Prostate gland (tissue), 2 donors: ENCODE measurements at regions not wholly inside any gene's neighbourhood (a gene's known extent, or its start where the extent isn't known, plus 50 kb on each side); places are given as distances from the start of the nearest gene placed in this dataset.

Experiments
- POLR2AphosphoS5 ChIP-seq: sonication (generic); formaldehyde crosslinking; IDR thresholded peaks from one replicate; pipeline ENCODE4 v1.6.1; 2017; ENCODE audit warnings: antibody characterized with exemption
- TF ChIP-seq, protein P1 (sequence below), 4 experiments: fragments of 200-600 bp in 2 of 4; fragments of 450-650 bp in 2 of 4; sonication (generic) in 2 of 4; IDR thresholded peaks; 1 replicate in 3 of 4; 2 replicates in 1 of 4; pipeline ENCODE4 v1.5.1; 2016 to 2019; ENCODE audit warnings: antibody characterized with exemption in 4 of 4, mild to moderate bottlenecking in 2 of 4, moderate library complexity in 2 of 4

DNA sequence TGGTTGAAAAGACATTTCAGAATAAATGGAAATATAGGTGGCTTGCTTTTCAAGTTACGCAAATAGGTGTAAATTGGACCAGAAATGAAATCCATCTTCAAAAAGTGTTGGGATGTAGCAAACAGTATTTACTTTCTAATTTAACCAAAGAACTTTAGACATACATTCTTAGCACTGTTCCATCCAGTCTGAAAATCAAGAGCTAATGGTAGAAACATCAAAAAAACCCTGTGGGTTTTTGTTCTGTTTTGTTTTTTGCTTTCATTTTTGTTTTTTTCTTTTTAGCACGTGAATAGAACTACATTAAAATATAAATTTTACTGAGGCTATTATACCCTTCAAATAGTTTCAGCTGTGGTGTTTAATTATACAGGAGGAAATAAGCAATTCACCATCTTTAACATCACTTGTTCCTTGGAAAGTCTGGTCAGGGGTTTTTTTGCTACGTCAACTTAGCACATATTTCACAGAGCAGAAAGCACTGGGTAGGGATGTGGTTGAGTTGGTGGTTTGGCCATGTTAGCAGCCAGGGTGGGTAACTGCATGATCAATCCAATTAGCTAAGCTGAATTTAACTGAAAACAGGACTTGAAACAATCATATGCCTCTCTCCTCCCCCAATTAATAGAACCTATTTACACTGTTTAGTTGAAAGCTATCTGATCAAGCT is 275.4 kb upstream of the PFKP start:
- TF ChIP-seq, protein P1, sequence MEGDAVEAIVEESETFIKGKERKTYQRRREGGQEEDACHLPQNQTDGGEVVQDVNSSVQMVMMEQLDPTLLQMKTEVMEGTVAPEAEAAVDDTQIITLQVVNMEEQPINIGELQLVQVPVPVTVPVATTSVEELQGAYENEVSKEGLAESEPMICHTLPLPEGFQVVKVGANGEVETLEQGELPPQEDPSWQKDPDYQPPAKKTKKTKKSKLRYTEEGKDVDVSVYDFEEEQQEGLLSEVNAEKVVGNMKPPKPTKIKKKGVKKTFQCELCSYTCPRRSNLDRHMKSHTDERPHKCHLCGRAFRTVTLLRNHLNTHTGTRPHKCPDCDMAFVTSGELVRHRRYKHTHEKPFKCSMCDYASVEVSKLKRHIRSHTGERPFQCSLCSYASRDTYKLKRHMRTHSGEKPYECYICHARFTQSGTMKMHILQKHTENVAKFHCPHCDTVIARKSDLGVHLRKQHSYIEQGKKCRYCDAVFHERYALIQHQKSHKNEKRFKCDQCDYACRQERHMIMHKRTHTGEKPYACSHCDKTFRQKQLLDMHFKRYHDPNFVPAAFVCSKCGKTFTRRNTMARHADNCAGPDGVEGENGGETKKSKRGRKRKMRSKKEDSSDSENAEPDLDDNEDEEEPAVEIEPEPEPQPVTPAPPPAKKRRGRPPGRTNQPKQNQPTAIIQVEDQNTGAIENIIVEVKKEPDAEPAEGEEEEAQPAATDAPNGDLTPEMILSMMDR (IDR thresholded peaks at IDR 0.05): no peak
- no peak for TF ChIP-seq POLR2AphosphoS5
